HG03159 (cell line): ENCODE measurements at regions not wholly inside any gene's neighbourhood (a gene's known extent, or its start where the extent isn't known, plus 50 kb on each side); places are given as distances from the start of the nearest gene placed in this dataset.
A peak's percentile ranks its signal among the peaks of the same experiment; 100 is the strongest.

ENCODE experiments used
- ATAC-seq: cut with Tn5 transposase; IDR thresholded peaks from one replicate; pipeline ENCODE4 v1.9.1; 2021; ENCODE audit warnings: mild to moderate bottlenecking, moderate library complexity; ENCODE audit not compliant: unreplicated experiment

- ATAC-seq = no peak
Measured at GRCh38 chr7:30212701-30213111, 71.7 kb upstream of the ZNRF2 start.

- ATAC-seq = no peak
Measured at GRCh38 chr7:30213637-30214036, 70.8 kb upstream of the ZNRF2 start.

GRCh38 chr7:30214651-30215137 lies 69.7 kb upstream of the ZNRF2 start:
- ATAC-seq = no peak

- no peak for ATAC-seq
Measured at GRCh38 chr7:30221764-30222163, 62.6 kb upstream of the ZNRF2 start.

- no peak for ATAC-seq
Measured at GRCh38 chr7:30222515-30223215, 61.7 kb upstream of the ZNRF2 start.

GRCh38 chr7:30223896-30224295 lies 60.5 kb upstream of the ZNRF2 start:
- ATAC-seq = no peak

- no peak for ATAC-seq
Measured at GRCh38 chr7:30224511-30225062, 59.8 kb upstream of the ZNRF2 start.

- peak; percentile 80 for ATAC-seq
Measured at GRCh38 chr7:30225863-30226613, 58.4 kb upstream of the ZNRF2 start.

GRCh38 chr7:30226614-30227268 lies 57.7 kb upstream of the ZNRF2 start:
- no peak for ATAC-seq

GRCh38 chr7:30231271-30231670 lies 53.1 kb upstream of the ZNRF2 start:
- no peak for ATAC-seq

GRCh38 chr7:30232391-30232790 lies 52.0 kb upstream of the ZNRF2 start:
- no peak for ATAC-seq
